GM19351 (cell line): ENCODE measurements at regions not wholly inside any gene's neighbourhood (a gene's known extent, or its start where the extent isn't known, plus 50 kb on each side); places are given as distances from the start of the nearest gene placed in this dataset.

ENCODE experiments used
- ATAC-seq: cut with Tn5 transposase; IDR thresholded peaks from one replicate; pipeline ENCODE4 v1.9.1; 2021; ENCODE audit warnings: mild to moderate bottlenecking, moderate library complexity; ENCODE audit not compliant: unreplicated experiment

DNA sequence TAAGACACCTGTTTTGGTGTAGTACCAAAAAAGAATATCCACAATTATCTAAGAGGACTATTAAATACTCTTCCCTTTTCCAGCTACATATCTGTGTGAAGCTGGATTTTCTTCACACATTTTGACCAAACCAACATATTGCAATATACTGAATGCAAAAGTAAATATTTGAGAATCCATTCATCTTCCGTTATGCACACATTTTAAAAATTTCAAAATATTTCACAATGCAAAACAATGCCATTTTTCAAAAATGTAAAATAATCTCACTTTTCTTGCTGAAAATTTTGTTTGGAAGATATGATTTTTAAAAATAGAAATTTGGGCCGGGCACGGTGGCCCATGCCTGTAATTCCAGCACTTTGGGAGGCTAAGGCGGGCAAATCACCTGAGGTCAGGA is 133.9 kb upstream of the FUT8 start:
- no peak for ATAC-seq

DNA sequence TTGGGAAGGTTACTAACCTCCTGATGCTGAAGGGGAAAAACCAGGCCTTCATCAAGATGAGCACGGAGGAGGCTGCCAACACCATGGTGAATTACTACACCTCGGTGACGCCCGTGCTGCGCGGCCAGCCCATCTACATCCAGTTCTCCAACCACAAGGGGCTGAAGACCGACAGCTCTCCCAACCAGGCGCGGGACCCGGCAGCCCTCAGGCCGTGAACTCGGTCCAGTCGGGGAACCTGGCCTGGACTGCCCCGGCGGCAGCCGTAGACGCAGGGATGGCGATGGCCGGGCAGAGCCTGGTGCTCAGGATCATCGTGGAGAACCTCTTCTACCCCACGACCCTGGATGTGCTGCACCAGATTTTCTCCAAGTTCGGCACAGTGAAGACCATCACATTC is 133.0 kb upstream of the FUT8 start:
- ATAC-seq, result no peak

DNA sequence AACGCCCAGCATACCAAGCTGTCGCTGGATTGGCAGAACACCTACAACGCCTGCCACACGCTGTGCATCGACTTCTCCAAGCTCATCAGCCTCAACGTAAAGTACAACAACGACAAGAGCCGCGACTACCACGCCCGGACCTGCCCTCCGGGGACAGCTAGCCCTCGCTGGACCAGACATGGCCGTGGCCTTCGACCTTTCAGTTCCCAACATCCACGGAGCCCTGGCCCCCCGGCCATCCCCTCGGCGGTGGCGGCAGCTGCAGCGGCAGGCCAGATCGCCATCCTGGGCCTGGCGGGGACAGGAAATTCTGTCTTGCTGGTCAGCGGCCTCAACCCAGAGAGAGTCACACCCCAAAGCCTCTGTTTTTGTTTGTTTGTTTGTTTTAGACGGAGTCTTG is 132.6 kb upstream of the FUT8 start:
- no peak for ATAC-seq

DNA sequence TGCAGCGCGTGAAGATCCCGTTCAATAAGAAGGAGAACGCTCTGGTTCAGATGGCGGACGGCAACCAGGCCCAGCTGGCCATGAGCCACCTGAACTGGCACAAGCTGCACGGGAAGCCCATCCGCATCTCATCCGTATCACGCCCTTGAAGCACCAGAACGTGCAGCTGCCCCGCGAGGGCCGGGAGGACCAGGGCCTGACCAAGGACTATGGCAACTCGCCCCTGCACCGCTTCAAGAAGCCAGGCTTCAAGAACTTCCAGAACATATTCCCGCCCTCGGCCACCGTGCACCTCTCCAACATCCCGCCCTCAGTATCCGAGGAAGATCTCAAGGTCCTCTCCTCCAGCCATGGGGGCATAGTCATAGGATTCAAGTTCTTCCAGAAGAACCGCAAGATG is 131.9 kb upstream of the FUT8 start:
- ATAC-seq, result no peak

DNA sequence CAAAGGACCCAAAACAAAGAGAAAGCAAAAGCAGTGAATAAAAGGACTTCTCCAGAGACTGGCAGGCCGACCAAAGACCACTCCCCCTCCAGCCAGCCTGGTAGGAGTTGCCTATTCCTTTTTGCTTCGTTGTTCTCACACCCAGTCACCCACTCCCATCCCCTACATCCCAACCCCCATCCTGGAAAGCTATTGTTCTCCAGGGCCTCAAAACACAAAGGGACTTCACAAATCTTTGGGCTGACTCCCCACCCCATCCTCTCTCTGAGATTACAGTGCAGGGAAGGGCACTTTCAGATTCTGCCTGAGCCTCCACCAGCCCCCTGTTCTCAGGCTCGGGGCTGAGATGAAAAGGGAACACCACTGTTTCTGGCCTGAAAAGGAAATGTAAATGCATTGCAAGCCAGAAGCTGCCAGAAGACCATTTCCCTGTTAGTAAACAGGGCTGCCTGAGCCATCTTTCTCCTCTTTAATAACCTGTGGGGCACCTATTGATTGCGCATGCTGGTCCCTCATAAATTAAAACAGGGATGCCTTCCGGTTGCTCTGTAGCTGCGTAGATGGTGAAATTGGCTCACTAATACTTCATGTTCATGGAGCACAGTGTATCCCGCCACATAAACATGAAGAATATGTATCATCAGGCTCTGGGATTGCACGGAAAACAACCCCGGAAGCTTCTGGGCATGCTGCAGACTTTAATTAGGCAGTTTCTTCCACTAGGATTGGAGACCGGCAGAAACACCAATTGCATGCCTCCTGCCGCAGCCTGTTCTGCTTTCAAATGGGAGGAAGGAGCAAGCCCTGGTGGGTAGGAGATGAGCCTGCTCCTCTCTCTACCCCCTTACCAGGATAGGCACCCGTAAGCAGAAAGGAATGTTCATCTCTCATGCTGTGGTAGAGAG is 130.3 kb upstream of the FUT8 start:
- no peak for ATAC-seq

DNA sequence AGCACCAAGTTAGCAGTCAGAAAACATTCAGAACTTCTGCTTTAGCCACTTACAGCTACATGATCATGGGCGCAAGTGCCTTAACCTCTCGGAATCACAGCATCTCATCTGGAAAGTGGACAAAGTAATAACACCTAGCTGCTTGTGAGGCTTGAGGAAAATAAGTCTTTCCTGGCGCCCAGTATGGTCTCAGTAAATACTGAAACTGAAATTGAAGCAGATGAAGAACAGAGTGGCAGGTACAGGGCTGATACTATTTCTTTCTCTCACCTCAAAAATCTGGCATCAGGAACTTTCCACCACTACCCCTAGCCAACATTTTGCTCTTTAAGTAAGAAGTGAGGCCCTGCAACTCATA is 129.7 kb upstream of the FUT8 start:
- ATAC-seq, result no peak

DNA sequence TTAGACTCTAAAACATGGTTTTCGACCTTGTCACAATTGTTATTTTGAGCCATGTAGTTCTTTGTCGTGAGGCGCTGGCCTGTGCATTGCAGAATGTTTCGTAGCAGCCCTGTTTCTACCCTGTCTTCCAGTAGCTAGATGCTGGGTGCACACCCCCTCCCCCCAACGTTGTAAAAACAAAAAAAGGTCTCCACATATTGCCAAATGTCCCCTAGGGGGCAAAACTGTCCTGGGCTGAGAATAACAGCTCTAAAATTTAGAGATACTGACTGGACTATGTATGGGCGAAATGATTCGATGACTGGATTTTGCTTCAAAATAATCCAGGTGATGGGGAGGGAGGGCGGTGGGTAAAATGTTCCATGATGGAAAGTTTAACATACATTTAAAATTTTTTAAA is 126.1 kb upstream of the FUT8 start:
- peak; percentile 33 for ATAC-seq

DNA sequence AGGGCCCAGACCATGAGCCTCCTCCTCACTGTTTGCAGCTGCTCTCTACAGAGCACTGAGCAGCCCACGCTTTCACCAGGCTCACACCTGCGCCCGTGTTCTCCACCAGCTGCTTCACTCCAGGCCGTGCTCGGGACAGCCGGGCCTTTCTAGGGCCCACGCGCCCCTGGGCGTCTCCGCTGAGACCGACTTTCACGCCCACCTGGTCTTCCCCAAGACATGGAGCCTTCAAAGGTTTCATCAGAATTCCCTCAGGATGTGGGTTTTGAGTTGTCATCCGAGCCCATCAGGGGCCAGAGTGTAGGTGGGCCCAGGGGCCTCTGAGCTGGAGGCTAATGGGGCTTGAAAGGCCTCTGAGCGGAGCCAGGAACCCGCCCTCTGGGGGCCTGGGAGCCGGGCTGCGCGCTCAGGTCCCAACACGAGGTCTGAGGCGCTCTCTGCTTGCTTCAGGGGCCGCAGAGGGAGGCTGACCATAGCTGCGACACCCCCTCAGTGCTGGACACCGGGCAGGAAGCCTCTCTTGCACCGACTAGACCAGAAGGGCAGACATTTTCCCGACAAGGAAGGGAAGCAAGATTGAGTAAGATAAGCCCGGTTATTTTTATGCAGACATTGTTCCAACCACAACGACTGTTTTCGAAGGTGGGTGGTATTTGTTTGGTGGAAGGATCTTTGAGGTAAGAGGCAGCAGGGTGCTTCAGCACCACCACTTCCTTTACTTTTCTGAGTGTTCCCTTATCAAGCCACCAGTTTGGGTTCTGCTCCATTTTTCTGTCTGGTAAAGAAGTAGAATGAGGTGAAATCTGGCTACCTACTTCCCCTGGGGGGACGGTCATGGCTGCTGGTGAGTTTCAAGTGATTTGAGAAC is 125.0 kb upstream of the FUT8 start:
- peak; percentile 65 for ATAC-seq

DNA sequence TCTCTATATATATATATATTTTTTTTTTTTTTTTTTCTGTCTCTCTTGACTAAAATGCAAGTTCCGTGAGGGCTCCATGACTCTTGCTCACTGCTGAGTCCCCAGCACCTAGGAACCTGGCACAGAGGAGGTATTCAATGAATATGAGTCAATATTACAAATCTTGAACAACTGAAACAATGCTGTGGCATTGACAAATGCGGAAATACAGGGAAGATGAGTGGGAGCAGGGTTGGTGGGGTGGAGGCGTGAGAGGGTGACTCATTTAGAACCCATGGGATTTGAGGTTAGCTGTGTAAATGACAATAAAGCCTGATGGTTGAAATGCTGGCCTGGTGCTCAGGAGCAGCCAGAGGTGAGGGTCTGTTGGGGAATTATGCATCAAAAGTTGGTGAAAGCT is 121.7 kb upstream of the FUT8 start:
- ATAC-seq, result no peak

DNA sequence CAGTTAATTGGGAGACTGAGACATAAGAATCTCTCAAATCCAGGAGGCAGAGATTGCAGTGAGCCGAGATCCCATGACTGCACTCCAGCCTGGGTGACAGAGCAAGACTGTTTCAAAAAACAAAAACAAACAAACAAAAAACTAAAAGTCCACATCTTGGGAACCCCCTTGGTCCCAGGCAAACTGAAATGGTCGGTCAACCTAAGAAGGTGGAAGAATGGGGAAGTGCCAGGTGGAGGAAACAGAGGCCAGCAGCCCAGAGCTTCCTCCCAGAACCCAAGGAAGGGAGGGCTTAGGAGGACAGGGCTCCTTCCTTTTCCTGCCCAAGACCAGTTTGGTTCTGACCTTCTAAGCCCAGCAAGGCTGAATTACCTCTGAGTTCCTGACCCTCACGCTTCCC is 121.0 kb upstream of the FUT8 start:
- ATAC-seq, result no peak

DNA sequence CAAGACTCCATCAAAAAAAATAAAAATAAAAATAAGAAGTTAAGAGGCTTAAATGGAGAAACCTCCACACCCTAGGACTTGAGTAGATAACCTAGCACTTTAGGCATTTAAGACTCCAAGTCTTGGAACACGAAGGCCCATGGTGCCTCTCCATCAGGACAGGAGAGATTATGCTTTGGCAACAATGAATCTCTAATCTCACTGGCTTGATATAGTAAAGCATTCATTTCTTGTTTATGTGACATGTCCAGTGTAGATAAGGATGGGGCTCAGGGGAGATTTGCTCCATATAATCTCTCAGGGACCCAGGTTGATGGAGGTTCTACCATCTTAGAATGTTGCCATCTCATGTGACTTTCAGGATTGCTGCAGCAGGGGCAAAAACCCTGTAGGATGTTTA is 117.7 kb upstream of the FUT8 start:
- no peak for ATAC-seq

DNA sequence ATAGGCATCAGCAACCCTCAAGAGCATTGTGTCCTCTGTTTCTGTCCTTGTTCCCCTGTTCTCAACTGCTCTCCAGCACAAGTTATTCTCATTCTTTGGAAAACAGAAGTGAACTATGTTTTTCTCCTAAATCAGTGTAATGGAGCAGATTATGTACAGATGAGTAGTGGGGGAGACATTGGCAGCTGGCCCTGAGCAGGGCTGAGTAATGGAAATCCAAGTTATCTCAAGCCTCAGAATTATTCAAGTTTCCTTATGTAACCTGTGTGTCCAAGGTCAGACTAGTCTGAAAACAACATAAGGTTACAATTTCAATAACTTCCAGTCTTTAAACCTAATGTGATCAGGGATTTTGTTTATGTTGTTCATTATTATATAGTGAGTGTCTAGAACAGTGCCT is 116.1 kb upstream of the FUT8 start:
- no peak for ATAC-seq

DNA sequence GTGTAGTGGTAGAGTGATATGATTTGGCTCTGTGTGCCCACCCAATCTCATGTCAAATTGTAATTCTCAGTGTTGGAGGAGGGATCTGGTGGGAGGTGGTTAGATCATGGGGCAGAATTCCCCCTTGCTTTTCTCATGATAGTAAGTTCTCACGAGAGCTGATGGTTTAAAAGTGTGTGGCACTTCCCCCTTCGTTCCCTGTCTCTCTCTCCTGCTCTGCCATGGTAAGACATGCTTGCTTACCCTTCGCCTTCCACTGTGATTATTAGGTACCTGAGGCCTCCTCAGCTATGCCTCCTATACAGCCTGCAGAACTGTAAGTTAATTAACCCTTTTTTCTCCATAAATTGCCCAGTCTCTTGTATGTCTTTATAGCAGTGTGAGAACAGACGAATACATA is 115.7 kb upstream of the FUT8 start:
- no peak for ATAC-seq

DNA sequence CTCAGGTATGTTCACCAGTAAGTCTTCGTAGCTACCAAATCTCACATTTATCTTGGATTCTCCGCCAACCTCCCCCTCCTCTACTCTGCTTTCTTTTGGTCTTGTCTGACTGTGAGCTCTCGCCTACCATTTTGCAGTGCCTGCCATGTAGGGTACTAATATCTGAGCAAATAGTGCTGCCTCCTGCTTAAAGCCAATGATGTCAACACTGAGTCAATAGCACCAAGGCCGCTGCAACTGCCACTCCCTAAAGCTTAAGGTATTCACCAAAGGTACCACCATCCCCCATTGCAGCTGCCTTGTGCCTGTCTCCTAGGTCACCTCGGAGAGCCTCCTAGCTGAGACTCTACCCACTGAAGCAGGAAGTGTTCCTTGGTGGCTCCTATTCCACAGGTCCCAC is 114.8 kb upstream of the FUT8 start:
- no peak for ATAC-seq

DNA sequence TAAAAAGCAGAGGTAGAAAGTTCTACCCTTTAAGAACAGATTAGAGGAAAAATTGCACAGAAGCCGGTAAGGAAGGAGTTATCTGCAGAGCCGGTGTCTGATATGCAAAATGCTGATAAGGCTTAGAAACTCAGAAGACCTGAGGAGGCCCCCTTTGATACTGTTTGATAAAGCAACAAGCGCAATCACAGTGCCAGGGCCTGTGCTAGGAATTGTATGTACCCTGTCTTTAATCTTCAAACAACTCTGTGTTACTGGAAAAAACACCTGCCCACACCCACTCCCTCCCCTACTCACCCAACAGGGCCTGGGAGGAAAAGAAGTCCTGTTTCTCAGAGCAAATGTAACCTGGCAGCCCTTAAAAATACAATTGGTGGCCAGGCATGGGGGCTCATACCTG is 112.7 kb upstream of the FUT8 start:
- no peak for ATAC-seq

DNA sequence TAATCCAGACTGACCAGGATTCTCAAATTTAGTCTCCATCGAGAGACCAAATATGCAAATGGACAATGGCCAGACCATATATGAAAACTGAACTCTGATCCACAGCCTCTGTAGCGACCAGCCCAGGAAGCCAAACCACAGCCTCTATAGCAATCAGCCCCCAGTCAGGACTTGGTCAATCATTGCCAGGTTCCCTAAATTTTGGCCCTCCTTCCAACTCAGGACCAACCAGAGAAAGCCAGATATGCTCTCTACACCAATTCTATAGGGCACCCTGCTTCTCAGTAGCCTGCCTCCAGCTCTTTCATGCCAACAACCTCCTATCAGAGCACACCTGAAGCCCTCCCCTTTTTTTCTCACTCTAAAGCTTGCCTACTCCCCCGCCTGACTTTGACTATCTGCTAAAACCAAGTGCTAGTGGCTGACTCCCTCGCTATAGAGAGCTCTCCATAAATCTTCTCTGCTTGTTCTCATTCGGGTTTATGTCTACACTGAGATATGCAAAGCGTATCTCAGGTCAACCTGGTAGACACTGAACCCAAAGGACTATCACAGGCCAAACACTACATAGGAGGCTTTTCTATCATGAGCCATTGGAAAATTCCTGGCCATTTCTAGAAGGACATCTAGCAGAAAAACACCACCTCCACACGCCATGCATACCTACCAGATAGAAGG is 110.5 kb upstream of the FUT8 start:
- peak; percentile 61 for ATAC-seq

DNA sequence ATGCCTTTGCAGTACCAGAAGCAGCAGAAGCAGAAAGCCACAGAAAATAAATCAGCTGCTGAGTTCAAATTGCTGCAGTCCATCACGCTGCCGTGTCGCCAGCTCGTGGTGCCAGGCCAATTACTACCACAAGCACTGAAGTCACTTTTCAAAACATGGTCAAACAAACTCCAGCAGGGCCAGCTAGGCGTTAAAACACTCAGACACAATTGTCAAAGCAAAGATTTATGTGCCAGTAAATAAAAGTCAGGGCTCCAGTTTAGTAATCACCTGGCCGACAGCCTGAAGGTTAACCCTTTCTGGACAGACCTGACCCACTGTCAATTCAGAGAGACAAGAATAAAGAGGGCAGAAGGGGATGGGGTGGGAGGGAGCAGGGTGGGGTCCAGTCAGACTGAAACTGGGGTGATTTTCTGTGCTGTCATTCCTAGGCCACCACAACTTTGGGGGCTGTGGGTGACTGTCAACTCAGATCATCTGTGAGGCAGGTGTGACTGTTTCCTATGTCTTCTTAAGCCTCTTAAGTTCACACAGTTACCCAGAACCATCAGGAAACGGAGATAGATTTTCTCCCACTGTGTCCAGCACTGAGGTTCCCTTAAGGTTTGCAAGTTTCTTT is 109.8 kb upstream of the FUT8 start:
- ATAC-seq, result peak; percentile 61

DNA sequence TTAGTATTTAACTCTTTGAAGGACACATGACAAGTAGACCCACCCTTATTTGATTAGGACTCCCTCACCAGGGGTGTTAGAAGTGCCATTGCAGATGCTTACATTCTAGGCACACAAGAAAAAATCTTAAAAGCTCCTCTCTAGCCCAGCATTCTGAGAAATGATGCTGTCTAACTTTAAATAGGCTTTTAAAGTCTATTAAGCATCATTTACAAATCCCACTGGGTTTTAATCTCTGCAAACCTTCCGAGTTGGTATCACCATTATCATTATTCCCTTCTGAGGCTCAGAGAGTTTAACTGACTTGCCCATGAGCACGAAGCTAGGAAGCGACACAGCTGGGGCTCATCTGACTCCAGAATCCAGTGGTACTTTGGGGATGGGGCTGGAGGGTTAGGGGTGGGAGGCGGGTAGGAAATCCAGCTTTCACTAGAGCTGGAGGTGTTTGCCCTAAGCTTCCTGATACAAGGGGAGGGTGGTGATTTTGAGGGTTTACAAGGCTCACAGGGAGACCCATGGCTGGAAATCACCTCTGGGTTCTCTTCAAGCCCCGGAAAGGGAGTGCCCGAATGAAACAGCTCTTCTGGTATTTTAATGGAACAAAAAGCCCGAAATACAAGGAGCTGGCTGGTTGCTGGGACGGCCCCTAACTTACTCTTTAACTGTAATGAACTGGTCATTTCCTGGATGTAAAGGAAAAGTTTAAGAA is 109.2 kb upstream of the FUT8 start:
- ATAC-seq, result no peak

DNA sequence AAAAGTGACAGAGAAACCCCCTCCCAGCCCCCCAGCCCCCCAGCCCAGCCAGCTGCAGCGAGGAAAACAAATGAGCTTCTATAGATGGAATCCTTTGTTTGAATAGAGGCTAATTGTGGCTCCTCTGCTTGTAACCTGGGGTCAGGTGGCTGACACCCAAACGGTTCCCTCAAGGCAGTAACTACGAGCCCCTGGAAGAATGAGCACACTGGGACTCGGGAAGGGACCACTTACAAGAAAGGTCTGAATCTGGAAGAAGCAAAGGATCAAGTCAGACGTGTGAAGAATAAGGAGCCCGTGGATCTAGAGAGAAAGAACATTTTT is 108.7 kb upstream of the FUT8 start:
- ATAC-seq, result no peak

DNA sequence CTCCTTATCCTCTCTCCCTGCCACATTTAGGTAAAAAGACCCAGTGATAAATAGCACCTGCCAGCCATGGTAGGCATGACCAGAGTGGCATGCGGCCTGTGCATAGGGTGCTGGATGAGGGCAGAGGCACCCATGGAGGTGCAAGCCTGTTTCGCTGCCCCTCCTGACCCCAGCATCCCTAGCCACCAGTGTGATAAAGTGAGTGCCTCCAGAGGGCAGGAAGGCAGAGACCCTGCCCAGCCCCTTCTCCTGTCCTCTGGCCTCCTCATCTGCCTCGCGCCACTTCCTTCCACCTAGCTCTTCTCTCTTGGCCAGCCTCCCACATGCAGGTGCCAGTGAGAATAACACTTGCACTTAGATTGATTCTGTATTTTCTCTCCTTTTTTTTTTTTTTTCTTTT is 108.3 kb upstream of the FUT8 start:
- no peak for ATAC-seq

DNA sequence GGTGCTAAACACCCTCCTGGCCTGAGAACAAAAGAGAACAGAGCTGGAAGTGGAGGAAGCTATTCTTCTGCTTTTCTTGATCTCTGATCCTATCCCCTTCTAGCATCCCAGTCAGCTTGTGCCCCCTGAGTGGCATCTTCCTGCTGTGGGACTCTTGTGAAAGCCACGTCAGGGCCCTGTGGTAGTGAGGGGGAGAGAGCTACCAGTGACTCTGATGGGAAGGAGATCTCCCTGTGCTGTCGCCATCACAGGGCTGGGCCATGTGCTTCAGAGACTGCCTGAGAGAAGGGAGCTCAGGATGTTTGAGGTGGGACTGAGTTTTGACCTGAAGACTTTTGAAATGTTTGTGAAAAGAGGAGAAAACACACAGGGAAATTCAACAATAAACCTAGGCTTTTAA is 107.6 kb upstream of the FUT8 start:
- no peak for ATAC-seq
